ENCODE measurements at regions not wholly inside any gene's neighbourhood (a gene's known extent, or its start where the extent isn't known, plus 50 kb on each side); places are given as distances from the start of the nearest gene placed in this dataset.

- TF ChIP-seq, protein P1, sequence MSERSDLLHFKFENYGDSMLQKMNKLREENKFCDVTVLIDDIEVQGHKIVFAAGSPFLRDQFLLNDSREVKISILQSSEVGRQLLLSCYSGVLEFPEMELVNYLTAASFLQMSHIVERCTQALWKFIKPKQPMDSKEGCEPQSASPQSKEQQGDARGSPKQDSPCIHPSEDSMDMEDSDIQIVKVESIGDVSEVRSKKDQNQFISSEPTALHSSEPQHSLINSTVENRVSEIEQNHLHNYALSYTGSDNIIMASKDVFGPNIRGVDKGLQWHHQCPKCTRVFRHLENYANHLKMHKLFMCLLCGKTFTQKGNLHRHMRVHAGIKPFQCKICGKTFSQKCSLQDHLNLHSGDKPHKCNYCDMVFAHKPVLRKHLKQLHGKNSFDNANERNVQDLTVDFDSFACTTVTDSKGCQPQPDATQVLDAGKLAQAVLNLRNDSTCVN (tag by site-specific recombination; optimal IDR thresholded peaks at IDR 0.05): no peak
- TF ChIP-seq ZNF623 (tag by site-specific recombination; IDR thresholded peaks at IDR 0.05) (no peak), ZNF585B (tag by site-specific recombination; IDR thresholded peaks at IDR 0.05) (peak; percentile 9; the same call in 1 of the 2 replicates), ZNF48 (tag by site-specific recombination; IDR thresholded peaks at IDR 0.05) (no peak), SP7 (tag by site-specific recombination; IDR thresholded peaks at IDR 0.05) (no peak), KLF8 (tag by site-specific recombination; IDR thresholded peaks at IDR 0.05) (no peak)
- TF ChIP-seq, protein P2, sequence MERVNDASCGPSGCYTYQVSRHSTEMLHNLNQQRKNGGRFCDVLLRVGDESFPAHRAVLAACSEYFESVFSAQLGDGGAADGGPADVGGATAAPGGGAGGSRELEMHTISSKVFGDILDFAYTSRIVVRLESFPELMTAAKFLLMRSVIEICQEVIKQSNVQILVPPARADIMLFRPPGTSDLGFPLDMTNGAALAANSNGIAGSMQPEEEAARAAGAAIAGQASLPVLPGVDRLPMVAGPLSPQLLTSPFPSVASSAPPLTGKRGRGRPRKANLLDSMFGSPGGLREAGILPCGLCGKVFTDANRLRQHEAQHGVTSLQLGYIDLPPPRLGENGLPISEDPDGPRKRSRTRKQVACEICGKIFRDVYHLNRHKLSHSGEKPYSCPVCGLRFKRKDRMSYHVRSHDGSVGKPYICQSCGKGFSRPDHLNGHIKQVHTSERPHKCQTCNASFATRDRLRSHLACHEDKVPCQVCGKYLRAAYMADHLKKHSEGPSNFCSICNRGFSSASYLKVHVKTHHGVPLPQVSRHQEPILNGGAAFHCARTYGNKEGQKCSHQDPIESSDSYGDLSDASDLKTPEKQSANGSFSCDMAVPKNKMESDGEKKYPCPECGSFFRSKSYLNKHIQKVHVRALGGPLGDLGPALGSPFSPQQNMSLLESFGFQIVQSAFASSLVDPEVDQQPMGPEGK (tag by site-specific recombination; IDR thresholded peaks at IDR 0.05): no peak
These were observed 264.1 kb upstream of the MEIS1 start (continued) for GRCh38 chr2:66170744-66171330.

DNA sequence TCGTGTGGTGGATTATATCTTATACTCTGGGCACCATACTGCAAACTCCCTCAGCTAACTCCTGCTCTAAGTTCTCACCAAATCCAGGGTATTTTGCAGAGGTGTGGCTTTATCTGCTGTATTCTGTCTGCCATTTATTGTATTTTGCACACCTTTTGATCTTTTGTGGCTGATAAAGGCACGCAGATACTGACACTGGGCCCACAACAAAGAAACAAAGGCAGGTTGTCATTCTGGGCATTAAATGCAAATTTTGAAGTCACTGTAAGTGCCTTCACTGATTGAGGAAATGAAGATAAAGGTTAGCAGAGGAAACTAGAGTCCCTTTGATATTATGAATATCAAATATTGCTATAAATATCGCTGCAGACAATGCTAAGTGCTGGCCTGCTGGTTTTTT lies 265.8 kb upstream of the MEIS1 start:
- H3K27ac ChIP-seq (ENCODE audit: extremely low read depth, low read depth, low read length): no peak overlapping the region
- POLR2A ChIA-PET: no interaction called here
- CTCF ChIA-PET: interaction anchor here (0.6 kb wide), 1 partner anchor 115 kb away, joined by 3 read pairs; no protein-coding TSS in a partner anchor
- no peaks in the 10 kb centered on the region for H3K9me3 ChIP-seq (ENCODE audit: control insufficient read depth, insufficient read depth, low read depth, low read length)
- H3K4me3 ChIP-seq (ENCODE audit: low read depth, low read length): no peak overlapping the region
- no peaks in the 10 kb centered on the region for H3K36me3 ChIP-seq (ENCODE audit: control insufficient read depth in 2 of 2, insufficient read depth in 1 of 2, low read length in 2 of 2)
- TF ChIP-seq ZNF747 (tag by site-specific recombination; IDR thresholded peaks at IDR 0.05) (no peak), BCL6B (tag by site-specific recombination; IDR thresholded peaks at IDR 0.05) (no peak), ZNF544 (tag by site-specific recombination; IDR thresholded peaks at IDR 0.05) (no peak), WT1 (tag by site-specific recombination; IDR thresholded peaks at IDR 0.05) (no peak), OVOL3 (tag by site-specific recombination; IDR thresholded peaks at IDR 0.05) (no peak), ZNF423 (tag by site-specific recombination; IDR thresholded peaks at IDR 0.05) (no peak), ZNF76 (tag by site-specific recombination; IDR thresholded peaks at IDR 0.05; ENCODE audit: borderline replicate concordance, low read depth) (no peak), ZNF155 (tag by site-specific recombination; IDR thresholded peaks at IDR 0.05) (no peak), ZNF626 (tag by site-specific recombination; IDR thresholded peaks at IDR 0.05) (no peak), ZNF169 (tag by site-specific recombination; IDR thresholded peaks at IDR 0.05) (no peak), FEZF1 (tag by site-specific recombination; IDR thresholded peaks at IDR 0.05) (no peak), YY1 (tag by site-specific recombination; IDR thresholded peaks at IDR 0.05) (no peak), ZNF654 (tag by site-specific recombination; IDR thresholded peaks at IDR 0.05; ENCODE audit: low read depth) (no peak)
- TF ChIP-seq, protein P3, sequence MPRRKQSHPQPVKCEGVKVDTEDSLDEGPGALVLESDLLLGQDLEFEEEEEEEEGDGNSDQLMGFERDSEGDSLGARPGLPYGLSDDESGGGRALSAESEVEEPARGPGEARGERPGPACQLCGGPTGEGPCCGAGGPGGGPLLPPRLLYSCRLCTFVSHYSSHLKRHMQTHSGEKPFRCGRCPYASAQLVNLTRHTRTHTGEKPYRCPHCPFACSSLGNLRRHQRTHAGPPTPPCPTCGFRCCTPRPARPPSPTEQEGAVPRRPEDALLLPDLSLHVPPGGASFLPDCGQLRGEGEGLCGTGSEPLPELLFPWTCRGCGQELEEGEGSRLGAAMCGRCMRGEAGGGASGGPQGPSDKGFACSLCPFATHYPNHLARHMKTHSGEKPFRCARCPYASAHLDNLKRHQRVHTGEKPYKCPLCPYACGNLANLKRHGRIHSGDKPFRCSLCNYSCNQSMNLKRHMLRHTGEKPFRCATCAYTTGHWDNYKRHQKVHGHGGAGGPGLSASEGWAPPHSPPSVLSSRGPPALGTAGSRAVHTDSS (tag by site-specific recombination; IDR thresholded peaks at IDR 0.05): no peak
- TF ChIP-seq, protein P4, sequence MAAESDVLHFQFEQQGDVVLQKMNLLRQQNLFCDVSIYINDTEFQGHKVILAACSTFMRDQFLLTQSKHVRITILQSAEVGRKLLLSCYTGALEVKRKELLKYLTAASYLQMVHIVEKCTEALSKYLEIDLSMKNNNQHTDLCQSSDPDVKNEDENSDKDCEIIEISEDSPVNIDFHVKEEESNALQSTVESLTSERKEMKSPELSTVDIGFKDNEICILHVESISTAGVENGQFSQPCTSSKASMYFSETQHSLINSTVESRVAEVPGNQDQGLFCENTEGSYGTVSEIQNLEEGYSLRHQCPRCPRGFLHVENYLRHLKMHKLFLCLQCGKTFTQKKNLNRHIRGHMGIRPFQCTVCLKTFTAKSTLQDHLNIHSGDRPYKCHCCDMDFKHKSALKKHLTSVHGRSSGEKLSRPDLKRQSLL (tag by site-specific recombination; IDR thresholded peaks at IDR 0.05): no peak
- TF ChIP-seq, protein P2 (tag by site-specific recombination; IDR thresholded peaks at IDR 0.05): no peak
- TF ChIP-seq, protein P1 (tag by site-specific recombination; optimal IDR thresholded peaks at IDR 0.05): no peak
- H3K4me1 ChIP-seq (ENCODE audit: control insufficient read depth, insufficient read depth, low read length): peaks cover 8% of the 10 kb centered on the region; the same call in 1 of the 2 replicates
